ENCODE measurements at regions not wholly inside any gene's neighbourhood (a gene's known extent, or its start where the extent isn't known, plus 50 kb on each side); places are given as distances from the start of the nearest gene placed in this dataset.

GRCh38 chr4:57553728-57554127, 443.5 kb upstream of the IGFBP7 start:
- DNase-seq = no peak

DNA sequence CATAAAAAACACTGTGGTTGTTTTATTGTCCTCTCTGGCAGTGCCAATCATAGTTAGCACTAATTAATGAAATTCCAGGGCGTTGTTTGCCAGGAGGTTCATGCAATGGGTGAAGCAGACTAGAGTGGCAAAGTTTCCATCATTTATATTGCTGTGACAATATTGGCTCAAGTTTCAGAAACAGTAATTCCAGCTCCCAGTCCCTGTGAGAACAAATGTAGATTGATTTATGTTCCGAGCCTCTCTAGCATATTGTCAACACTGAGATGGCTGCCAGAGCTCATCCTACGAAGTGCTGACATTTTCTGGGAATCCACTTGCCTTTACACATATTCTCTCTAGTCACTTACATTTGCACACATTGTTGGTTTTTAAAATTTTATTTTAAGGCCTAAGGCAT, 440.0 kb upstream of the IGFBP7 start:
- DNase-seq = no peak

DNA sequence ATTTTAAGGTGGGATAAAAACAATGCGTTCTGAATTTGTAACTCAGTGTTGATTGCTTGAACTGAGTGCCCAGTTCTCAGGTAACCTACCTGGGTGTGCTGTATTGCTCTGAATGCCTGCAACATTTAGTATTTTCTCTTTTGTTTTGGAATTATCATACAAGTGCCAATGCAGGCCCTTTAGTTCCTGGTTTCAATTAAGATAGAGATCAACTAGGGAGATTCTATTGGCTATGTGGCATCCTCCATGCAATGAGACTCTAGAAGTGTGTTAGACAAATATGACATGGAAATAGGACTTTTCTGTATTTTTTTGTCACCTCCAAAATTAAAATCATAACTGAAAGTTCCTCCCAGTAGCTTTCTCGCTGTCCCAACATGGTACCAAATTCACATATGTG, 438.7 kb upstream of the IGFBP7 start:
- no peak for DNase-seq

DNA sequence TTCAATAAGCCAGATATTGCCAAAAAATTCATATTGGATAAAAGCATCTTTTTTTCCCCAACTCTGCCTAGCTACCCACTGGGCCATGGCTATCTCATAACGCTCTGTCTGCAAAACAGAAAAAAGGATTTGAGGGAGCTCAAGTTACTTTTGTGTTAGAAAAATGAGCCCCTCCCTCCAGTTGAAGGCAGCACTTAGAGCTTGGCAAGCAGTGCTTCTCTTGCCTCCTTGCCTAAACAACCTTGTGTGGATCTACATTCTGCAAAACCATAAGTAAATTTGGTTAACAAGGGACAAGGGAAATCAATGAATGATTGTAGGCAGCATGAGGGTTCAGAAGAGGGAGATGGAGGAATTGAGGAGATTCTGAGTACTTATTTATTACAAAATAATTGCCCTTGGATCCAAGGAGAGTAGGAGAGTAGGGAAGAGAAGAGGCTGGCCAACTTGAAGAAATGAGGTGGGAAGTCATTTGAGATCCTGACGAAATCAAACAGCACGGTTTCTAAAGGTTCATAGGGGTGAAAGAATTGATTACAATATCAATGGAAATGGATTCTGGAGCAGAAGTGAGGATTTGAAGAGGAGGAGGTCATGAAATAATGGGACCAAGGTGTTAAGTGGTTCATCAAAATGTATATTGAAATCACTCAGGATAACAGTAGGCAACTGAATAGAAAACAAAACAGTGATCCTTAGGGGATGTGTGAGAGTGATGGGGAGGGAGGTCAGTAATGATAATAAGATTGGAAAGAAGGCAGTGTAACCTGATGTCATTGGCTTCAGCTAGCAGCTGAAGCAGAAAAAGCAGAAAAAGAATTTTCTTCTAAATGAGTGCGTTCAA, 434.8 kb upstream of the IGFBP7 start:
- DNase-seq = no peak

DNA sequence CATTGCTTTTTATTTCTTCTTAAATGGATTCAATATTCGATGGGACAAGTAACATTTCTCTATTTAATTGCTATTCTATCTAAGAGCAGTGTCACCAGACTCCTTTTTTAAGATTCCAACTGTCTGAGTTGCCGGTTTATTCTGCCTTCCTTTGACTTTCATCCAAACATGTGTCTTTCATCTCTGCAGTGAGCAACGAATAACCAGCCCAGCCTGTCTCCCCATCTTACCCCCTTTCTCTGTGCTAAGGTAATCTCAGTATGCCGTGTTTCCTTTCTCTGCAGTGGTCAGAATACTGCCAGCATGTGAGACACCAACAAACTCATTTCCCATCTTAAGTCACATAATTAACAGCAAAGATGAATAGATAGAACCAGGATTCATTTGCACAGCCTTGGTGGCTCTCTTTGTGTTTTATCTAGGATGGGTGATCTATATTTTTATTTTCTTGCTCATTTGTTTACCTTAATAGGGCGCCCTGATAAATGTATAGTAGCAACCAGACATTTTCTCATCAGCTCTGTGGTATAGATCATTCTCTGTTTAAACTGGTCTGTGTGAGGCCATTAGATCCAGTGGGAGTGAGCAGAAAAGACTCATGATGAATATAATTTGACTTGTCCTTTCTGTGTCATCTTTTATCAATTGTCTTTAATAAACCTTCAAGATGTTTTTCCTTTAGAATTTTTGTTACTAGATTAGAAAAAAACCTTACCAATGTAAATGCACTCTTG, 394.8 kb upstream of the IGFBP7 start:
- no peak for DNase-seq

DNA sequence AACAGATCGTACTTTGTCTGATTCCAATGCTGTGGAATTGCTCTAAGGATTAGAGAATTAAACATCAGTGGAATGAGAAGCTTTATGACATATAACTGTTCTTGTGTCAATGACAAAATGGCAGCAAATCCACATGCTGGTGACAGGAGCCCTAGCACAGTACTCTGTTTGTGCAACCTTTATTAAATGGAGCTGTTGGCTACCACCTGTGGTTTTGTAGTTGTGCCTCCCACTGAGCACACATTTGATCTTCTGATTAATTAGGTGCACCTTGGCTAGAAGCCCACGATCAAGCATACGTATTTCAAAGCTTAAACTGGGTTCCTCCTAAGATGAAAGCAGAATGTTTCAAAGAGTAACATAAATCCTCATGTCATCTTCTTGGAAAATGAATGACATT, 394.0 kb upstream of the IGFBP7 start:
- DNase-seq = no peak

DNA sequence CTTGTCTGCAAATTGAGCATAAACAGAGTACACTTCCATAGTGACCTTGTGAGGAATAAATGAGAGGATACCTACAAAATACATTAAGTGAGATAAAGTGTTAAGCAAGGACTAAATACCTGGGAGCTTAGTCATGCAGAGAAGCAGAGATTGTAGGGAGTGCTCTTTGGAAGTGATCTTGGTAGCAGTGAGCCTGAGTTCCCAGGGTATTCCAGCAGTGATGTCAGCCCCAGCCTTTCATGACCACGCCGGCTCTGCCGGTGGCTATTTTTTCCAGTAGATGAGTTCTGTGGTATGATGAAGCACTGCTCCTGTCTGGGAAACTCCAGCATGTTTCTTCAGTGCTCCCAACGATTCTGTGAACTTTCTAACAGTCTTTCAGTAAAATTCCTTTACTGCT, 391.5 kb upstream of the IGFBP7 start:
- no peak for DNase-seq

DNA sequence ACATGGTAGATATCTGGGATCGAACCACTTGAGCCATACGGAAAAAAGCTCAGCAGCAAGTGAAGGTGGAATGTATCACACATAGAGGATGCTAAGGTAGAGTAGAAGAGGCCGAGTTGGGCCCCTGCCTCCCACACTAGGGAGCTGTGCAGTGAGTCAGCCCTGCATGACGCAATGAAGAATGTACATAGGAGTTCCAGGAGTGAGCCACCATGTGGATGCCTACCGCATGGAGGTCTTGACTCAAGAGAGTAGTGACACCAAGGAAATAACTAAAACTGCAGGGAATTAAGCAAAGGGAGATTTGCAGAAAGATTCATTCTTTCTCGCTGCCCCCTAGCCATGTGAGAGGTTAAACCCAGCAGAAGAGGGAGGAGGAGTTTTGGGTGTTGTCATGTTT, 389.6 kb upstream of the IGFBP7 start:
- no peak for DNase-seq

- no peak for DNase-seq
Observed at GRCh38 chr4:57498251-57498650, 388.1 kb upstream of the IGFBP7 start.

- DNase-seq = no peak
Observed at GRCh38 chr4:57496697-57497471, 386.7 kb upstream of the IGFBP7 start.

- no peak for DNase-seq
Observed at GRCh38 chr4:57494821-57495220, 384.6 kb upstream of the IGFBP7 start.

DNA sequence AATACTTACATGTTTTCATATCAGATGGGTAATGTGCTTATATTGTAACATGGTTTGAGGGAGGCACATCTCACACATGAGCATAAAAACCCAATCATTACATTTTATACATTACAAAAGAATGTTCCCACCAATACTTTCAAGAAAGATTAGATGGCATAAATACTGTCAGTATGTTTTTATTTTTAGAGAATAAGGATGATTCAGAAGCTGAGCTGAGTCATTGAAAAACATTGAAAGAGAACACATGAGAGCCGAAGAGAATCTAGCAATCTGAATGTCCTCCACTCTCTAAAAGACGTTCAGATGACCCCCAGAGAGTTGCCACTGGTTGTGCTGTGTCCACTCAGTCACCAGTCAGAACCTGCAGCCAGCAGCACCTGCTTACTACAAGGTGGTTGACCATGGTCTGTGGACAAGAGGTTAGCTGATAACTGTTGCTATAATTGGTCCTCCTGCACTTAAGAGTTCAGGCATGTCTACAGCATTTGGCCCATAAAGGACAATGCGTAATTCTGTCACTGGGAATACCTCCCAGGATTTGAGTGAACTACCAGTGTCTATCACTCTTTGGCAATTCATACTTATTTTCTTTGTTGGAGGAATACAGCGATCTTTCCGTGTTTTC, 382.2 kb upstream of the IGFBP7 start:
- no peak for DNase-seq

- DNase-seq = no peak
Observed at GRCh38 chr4:57491388-57491787, 381.2 kb upstream of the IGFBP7 start.

DNA sequence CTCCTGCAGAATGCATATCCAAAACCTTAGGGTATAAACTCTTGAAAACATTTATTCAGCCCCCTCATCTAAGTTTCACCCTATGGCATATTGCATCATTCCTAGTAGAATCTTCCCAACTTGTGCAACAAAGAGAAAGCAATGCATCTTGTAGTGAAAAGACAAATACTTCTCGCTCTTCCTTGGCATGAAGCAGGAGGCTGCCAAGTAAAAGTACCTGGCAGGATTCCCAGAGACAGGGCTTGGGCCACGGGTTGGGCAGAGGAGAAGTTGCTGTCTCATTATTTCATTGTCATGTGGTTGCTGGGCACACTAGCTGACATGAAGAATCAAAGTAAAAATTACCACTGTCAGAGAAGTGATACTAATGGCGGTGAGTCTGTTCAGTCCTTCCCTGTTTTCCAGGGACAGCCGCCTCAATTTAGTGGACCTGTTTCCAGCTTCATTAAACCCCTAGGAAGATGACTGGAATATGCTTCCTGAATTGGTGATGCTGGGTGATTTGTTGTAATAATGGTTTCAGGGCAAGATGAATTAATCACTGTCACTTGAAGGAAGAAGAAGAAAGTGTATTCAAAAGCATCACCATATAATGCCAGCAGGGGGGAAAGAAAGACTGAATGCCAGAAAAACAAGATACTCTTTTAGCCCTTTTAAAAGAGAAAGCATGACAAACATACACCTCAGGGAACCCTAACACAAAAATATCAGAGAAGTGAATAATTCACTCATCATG, 380.5 kb upstream of the IGFBP7 start:
- DNase-seq = no peak

- DNase-seq = no peak
Observed at GRCh38 chr4:57488366-57489162, 378.4 kb upstream of the IGFBP7 start.

GRCh38 chr4:57475424-57475823, 365.2 kb upstream of the IGFBP7 start:
- no peak for DNase-seq

DNA sequence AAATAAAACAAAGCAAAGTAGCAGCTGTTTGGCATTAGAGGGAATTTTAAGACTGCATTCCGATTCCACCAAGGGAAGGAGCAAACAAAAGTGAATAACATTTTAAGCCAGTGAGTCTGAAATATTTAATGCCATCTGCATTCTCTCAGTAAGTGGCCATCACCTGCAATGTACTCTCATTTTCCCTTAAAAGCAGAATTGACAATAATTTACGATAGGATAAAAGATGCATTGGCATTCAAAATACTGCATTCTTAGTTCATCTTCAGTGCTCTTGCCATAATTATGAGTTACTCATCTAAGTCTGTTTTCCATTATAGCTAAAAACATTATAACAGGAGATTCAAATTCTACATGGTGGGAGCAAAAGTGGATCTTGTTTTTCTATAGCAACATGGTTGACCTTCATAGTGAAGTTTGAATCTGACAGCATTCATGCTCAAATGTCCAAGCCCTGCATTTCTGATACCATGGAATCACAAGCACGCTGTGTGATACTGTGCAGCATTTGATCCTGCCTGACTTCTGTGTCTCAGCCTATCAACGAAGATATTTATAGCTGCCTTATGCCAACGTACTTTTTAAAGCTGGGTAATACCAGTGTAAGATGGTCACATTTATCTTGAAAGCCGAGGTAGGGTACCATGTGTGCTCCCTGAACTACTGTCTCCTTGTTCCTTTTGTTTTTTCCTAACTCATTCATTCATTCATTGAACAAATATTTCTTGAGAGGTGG, 355.3 kb upstream of the IGFBP7 start:
- no peak for DNase-seq

- no peak for DNase-seq
Observed at GRCh38 chr4:57462843-57463242, 352.7 kb upstream of the IGFBP7 start.

DNA sequence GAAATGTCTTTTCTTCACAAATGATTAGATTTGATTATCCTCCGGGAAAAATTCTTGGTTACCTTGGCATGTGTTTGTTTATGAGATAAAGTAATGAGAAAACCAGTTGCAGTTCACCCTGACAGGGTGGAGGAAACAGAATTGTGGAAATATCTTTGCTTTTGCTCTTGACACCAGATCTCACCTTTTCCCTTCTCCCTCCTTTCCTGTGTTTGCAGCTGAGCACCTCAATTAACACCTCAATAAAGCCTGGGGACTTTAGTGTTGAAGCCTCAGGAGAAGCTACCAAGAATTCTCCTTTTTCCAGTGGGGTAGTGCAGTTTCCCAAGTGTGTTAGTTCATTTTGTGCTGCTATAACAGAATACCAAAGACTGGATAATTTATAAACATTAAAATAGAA, 350.8 kb upstream of the IGFBP7 start:
- DNase-seq = no peak

GRCh38 chr4:57448901-57449300, 338.7 kb upstream of the IGFBP7 start:
- DNase-seq = no peak

DNA sequence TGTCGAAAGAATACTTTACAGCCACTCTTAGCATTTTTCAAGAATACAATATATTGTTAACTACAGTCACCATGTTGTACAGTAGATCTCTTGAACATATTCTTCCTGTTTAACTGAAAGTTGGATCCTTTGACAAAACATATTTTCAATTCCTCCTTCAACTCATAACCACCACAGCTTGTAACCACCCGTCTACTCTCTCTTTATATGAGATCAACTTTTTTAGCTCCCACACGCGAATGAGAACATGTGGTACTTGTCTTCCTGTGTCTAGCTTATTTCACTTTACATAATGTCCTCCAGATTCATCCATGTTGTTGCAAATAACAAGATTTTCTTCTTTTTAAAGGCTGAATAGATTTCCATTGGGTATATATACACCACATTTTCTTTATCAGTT, 338.3 kb upstream of the IGFBP7 start:
- DNase-seq = no peak
